ENCODE measurements at regions not wholly inside any gene's neighbourhood (a gene's known extent, or its start where the extent isn't known, plus 50 kb on each side); places are given as distances from the start of the nearest gene placed in this dataset.

DNA sequence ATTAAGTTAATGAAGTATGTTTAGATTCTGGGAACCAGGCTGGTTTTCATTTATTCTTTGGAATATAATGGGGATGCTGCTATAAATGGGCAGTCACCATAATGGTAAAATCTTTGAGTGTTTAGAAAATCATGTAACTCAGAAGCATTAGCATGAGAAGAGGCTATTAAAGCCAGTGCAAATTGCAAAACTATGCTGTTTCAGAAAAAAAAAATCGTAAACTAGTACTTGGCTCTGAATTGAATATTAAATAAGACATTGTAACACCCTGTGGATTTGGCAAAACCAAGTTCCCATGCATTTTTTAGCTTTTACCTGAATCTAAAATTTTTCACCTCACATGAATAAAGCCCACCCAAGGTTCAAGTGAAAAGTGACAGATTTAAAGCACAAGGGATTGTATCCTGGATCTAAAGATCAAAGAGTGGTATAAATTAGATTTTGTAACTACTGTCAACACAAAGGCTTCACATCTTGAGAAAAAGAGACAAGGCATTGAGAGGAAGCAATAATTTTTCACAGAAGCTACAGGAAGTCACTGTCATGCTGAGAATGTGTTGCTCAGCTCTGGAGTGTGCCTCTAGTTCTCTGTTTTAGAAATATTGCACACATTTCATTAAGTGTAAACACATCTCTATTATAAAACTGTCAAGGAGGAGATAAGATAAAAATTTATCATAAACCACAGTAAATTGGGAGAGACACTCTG is 142.2 kb downstream of the ABCA8 start:
- DNase-seq (ENCODE audit: low read depth in 4 of 4, low spot score in 3 of 4): peak in 2 of 4 donors; percentile 49 to 69

DNA sequence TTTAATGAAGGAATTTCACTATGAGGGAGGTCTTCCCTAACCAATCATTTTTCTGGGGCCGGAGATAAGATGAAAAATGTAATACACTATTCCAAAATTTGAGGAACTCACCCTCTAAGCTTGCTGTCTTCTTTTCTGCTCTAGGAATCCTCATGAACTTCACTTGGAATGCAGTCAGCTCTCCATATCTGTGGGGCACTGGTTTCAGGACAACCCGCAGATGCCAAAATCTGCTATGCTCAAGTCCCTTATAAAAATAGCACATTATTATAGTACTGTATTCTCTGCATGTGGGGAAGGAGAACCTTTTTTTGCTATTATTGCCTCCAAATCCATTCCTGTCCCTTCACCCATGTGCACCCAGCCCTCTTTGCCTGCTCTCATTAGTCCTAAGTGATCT is 146.0 kb downstream of the ABCA8 start:
- no peak for DNase-seq (ENCODE audit: low read depth in 4 of 4, low spot score in 3 of 4)

DNA sequence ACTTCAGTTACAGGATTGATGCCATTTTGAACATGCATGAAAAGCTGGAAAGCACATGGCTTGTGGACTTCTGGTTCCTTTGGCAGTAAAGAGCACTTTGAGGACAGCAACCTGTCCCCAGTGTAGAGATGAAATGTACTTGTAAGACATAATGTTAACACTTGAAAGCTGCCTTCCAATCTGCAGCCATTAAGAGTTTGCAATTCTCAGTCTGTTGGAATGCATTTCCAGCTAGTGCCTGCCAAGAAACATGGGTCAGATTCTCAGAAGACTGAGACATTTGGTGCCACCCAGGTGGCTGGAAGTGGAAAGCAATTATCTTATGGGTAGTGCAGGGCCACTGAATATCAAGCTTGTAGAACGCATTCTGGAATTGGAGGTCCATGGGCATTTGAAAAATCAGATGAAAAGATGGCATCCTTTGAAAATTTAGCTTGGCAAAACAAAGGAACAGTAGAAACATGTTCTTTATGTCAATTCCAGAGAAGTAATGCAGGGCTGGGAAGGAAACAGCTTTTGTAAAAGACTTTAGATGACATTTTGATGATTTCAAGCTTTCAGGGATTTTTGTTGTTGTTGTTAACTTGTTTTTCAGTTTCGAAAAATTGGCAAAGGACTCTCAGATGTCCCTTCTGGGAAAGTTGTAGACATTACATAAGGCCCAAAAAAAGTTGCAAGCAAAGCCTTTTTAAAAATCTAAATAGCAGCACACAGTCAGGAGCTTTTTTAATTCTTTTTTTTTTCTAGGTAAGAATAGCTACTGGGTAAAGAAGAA is 147.0 kb downstream of the ABCA8 start:
- DNase-seq (ENCODE audit: low read depth in 4 of 4, low spot score in 3 of 4): no peak

DNA sequence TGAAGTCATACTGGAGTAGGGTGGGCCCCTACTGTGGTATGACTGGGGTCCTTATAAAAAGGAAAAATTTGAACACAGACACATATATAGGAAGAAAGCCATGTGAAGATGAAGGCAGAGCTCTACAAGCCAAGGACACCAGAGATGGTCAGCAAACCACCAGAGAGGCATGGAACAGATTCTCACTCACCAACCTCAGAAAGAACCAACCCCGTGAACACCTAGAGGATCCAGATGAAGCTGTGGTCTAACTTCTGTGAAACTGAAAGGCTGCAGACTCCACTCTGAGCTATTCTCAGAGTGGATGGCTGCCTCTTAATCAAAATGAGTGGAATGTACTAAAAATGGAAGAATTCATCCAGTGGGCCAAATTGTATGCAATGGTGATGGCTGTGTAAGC is 149.6 kb downstream of the ABCA8 start:
- DNase-seq (ENCODE audit: low read depth in 4 of 4, low spot score in 3 of 4): no peak

DNA sequence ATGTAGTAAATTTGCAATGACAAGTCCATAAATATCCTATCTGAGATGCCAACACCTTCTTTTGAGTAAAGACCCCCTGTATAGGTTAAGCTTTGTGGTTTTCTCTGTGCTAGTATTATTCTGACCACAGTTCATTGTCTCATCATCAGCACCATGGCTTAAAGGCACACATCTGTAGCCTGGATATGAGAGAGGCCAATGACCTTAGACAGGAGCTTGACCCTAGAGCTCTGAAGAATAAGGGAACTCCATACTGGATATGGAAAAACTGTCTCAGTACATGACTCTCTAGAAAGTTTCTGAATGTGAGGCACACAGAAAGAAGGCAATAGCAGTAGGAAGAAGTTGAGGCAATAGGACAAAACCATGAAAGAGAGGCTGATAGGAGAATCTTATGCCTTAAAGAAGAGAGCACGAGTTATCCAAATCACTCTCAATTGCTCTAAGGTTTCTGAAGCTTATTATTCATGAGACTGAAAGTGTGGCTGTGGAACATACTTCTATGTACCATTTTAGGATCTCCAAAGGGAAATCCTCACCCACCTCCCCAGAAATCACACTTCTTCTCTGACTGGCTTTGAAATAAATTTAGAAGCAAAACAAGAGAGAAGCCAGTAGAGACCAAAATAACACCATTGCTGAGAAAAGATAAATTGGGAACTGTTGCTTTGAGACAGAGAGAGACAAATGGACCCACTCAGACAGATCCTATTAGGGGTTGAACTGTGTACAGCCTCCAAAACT is 150.2 kb downstream of the ABCA8 start:
- DNase-seq (ENCODE audit: low read depth in 4 of 4, low spot score in 3 of 4): no peak

DNA sequence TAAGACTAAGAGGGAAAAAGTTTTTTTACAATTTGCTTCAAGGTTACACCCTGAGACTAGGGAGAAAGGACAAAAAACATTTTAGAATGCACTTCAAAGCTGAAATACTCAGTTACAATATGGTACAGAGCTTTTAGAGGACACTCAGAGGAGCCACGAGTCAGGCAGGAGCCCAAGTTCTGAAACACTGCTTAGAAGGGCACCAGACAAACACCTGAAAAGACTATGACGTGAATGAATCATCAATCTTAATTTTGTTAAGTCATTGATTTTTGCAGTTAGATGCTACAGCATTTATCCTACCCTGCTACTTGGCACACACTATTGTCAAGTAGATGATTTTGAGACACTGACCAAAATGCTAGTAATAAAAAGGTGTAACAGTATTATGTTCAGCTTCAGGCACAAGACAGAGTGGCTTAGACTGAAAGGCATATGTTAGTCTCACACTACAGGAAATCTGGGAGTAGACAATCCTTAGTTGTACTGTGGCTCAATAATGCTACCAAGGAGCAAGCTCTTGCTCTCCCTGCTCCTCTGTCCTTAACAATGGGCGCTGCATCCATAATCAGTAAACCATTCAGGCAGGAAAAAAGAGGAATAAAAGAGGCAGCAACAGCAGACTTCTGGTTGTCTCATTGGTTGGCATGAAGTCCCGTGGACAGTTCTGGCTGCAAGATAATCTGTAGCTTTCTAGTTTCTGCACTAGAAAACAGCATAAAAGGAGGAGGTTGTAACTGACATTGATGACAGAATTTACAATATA is 151.8 kb downstream of the ABCA8 start:
- DNase-seq (ENCODE audit: low read depth in 4 of 4, low spot score in 3 of 4): no peak

DNA sequence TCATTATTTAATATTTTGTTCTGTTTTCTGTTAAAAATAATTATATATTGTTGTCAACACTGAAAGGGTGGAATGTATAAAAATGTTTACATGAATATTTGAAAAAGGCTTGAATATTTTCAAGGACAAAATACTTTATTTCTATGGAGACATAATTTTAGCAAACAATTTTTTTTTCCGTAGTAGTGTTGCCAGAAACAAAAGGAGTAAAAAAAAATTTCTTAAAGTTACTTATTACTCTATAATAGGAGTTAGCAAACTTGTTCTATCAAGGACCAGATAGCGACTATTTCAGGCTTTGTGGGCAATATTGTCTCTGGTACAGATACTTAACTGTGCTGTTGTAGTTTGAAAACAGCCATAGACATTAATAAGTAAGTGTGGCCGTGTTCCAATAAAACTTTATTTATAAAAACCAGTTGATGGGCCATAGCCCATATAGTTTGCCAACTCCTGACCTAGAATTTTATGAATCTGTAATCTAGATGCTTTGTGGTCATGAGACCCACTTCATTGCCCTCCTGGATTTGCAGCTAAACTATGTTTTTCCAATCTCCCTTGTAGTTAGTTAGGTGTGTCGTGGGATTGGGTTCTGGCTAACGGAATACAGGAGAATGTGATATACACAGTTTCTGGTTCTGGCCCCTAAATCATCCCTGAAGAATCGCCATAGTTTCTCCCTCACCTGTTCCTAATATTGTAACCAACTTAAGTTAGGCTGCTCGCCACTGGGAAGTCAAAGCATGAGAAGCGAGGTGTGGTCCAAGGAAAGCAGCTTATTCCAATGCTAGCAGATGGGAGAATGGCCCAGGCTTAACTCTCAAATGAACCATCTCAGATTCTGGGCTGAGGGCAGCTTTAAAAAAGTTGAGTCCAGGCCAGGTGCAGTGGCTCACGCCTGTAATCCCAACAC is 153.6 kb downstream of the ABCA8 start:
- DNase-seq (ENCODE audit: low read depth in 4 of 4, low spot score in 3 of 4): no peak

DNA sequence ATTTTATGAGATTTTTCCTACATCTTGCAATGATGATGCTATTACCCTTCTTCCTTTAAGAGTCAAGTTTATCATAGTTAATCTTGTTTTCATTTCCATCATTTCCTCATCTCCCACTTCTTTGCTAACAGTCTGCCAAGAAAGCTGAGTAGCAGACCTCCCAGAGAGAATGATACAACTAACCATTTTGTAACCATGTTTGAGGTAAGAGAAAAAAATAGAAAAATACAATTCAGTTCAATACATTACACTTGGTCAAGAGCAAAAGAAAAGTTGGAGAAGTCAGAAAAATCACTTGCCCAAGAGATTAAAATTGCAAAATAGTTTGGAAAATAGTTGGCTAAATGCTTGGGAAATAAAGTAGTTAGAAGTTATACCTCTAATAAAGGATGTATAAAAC is 154.4 kb downstream of the ABCA8 start:
- no peak for DNase-seq (ENCODE audit: low read depth in 4 of 4, low spot score in 3 of 4)

DNA sequence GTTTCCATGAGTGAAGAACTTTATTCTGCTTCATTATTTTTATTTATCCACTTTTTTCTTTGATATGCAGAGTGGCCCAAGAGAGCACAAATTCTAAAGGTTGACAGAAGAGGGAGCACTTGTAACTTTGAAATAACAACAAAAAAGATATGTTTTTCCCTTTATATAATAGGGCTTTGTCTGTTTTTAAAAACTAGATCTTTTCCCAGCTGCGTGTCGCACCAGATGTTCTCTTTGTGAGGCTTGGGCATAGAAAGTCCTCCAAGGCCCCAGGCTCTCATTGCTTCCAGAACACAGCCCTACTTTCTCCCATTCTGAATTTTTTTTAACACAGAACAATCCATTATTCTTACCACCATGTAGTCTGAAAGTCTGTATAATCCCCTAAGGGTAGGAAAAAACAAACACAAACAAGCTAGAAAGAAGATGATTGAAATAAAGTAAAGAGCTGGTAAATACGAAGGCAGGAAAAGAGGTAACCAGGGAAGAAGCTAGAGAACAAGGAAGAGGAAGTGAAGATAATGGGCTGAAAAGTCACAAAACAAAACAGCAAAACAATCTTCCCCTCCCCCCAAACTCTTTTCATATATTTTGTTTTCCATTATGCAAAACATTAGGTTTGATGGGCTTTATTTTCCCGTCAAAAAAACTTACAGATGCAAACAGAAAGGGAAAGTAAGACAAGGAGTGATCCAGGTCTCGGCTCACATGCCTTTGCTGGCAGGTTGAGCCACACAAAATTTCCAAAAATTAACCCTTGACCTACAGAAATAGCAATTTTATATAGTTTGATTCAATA is 160.4 kb downstream of the ABCA8 start:
- DNase-seq (ENCODE audit: low read depth in 4 of 4, low spot score in 3 of 4): no peak

DNA sequence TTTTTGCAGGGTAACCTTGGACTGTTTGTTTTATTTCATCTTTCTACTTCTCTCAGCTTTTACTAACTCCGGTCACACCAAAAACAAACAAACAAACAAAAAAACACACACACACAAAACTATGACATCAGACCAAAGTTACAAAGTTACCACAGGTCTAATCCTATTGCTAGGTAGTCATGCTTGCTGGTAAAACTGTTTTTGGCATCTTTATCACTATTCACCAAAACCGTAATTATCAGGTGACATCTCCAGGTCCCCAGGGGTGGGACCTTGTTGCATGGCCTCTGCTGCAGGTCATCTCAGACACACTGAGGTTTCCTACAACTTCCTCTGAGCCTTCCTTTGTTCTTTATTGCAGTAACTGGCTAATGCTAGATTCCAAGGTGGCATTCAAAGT is 162.3 kb downstream of the ABCA8 start:
- no peak for DNase-seq (ENCODE audit: low read depth in 4 of 4, low spot score in 3 of 4)

DNA sequence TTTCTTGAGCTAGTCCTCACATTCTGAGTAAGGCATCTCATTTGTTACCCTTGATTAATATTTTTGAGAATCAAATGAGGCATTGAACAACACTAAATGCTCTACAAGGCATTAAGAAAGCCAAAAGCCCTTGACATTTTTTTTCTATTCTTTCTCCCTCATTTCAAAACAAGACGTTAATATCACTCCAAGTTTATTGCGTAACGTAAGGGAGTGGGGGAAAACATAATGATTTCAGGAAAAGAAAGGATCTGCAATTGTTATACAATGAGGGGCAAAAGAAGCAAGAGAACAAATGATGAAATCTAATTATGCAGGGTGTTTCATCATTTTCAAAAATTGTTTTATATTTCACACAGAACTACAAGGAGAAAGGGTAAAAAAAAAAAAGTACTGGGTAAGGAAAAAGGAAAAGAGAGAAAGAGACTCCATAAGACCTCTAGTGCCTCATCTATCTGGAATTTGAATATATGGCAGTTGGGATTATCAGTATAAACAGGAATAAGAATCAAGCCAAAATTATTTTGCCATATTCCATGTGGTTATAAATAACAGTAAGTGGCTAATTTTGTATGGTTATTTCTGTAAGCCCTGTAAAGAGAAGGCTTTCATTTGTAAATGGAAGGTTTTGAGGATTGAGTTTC is 163.0 kb downstream of the ABCA8 start:
- DNase-seq (ENCODE audit: low read depth in 4 of 4, low spot score in 3 of 4): no peak

DNA sequence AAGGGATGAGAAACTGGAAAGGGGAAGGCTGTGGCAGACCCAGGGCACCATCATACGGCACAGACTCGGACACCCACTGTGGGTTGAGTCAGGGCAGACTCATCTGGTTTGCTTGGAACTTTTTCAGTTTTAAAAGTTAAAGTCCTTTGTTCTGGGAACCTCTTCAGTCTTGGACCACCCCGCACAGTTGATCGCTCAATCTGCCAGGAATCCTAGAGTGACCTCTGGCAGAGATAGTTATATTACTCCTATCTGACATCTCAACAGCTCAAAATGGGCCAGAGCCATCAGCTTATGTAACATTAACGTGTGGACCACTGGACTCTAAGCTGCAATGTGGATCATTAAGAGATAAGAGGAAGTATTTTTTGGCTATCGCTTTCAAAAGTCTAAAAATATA is 164.3 kb downstream of the ABCA8 start:
- DNase-seq (ENCODE audit: low read depth in 4 of 4, low spot score in 3 of 4): no peak

DNA sequence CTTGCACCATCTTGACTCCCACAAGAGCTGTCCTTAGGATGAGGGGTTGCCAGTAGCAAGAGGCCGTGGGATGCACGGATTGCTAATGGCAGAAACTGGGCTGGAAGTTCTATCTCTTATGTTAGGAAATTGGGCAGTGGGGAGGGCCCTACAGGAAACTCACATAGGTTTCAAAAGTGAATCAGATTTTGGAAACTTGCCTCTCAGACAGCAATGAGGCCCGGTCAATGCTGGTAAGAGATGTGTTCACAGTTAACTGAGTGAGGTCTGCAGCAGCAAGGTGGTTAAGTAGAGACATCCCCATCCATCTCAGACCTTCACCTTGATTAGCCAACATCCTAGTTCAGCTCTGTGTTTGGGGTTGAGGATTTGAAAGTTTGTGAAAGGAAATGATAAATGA is 164.7 kb downstream of the ABCA8 start:
- DNase-seq (ENCODE audit: low read depth in 4 of 4, low spot score in 3 of 4): no peak

DNA sequence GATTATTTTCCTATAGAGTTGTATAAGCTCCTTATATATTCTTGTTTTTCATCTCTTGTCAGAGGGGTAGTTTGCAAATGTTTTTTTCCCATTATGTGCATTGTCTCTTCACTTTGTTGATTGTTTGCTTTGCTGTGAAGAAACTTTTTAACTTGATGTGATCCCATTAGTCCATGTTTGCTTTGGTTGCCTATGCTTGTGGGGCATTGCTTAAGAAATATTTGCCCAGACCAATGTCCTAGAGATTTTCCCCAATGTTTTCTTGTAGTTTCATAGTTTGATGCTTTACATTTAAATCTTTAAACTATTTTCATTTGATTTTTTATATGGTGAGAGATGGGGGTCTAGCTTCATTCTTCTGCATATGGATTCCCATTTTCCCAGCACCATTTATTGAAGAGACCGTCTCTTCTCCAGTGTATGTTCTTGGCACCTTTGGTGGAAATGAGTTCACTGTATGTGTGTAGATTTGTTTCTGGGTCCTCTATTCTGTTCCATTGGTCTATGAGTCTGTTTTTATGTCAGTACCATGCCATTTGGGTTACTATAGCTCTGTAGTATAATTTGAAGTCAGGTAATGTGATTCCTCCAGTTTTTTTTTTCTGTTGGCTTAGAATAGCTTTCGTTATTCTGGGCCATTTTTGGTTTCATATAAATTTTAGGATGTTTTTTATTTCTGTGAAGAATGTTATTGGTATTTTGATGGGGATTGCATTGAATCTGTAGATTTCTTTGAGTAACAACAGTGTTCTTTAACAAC is 165.8 kb downstream of the ABCA8 start:
- DNase-seq (ENCODE audit: low read depth in 4 of 4, low spot score in 3 of 4): no peak

DNA sequence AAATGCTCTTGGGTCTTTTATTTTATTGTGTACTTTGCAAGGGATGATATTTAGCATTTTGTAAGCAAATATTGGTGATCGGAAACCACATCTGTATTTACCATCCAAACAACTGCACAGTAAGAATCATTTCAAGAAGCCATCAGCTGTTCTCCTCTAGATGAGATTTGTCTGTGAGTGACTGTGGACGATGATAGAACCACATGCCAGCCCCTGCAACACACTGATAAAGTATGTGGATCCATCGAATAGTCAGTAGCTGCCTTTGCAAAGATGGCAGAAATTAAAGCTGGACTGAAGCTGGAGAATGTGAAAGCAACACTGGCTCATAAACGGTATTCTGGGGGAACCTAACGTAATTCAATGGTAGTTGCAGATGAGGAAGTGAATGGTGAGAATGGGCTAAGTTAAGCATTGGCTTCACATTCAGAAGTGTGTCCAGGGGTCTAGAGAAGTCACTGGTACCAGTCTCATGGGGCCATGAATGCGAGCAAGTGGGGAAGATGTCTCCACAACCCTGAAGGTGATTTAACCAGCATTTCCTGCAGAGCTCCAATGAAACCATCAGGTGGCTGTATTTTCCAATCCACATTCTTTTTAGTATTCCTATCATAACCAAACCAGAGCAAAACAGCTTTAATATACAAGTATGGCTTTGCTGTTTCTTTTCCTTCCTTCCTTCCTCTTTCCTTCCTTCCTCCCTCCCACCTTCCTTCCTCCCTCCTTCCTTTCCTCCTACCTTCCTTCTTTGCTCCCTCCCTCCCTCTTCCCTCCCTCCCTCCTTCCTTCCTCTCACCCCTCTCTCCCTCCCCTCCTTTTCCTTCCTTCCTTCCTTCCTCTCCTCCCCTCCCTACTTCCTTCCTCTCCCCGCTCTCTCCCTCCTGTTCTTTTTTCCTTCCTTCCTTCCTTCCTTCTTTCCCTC is 169.4 kb downstream of the ABCA8 start:
- DNase-seq (ENCODE audit: low read depth in 4 of 4, low spot score in 3 of 4): no peak

DNA sequence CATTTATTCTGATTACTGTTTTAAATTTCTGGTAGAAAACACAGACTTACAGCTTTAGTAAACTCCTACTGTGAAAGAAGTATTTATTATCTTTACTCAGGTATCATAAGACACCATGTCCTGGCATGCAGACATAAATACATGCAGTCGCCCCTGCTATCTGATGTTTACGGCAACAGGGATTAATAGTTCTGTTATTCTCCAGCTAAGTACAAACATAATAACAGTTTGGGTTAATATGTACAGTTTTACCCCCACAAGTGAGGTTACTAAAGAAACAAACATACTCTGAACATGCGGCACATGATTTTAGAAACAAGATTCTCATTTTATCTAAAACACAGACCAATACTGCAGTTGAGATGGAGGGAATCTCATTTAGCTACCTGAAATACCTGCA is 170.8 kb downstream of the ABCA8 start:
- DNase-seq (ENCODE audit: low read depth in 4 of 4, low spot score in 3 of 4): no peak

DNA sequence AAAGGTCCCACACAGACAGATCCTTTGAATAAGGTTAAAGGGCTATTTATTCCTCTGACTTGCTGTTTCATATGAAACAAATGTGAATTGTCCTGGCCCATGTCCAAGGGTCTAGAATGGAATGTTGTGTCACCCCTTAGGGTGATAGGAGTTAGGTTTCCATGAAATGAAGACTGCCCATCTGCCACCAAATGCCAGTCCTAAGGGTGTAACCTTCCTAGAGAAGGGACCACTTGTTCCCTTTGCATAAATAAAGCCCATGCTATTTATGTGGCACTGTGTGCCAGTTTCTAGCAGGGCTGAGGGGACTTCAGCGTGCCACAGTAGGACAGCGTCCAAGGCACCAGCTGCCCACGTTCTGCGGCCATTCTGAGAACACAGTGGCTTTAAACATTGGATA is 171.3 kb downstream of the ABCA8 start:
- no peak for DNase-seq (ENCODE audit: low read depth in 4 of 4, low spot score in 3 of 4)

Measured in right renal pelvis (tissue), 4 donors.